Sciatic nerve (tissue), 2 donors: ENCODE measurements at regions not wholly inside any gene's neighbourhood (a gene's known extent, or its start where the extent isn't known, plus 50 kb on each side); places are given as distances from the start of the nearest gene placed in this dataset.

Source experiments
- ATAC-seq: fragments of 200-7000 bp; cut with Tn5 transposase; one replicate; pipeline ENCODE4 v1.9.1; 2020; ENCODE audit warnings: mild to moderate bottlenecking, moderate library complexity
- DNase-seq: peaks from one replicate; pipeline ENCODE4 v3.0.0-alpha.2; 2020; ENCODE audit warnings: low spot score
- intact Hi-C: fragments of 100-400 bp; cut with DNase I; formaldehyde crosslinking; loops from one replicate; pipeline ENCODE4 v1.14.2; 2022
- donor health status: DM: no; HTN: no; CAD: no.
- donor health status: DM: no; HTN: no; CAD: no.

- intact Hi-C loops: loop anchor here (5.0 kb wide), 1 partner anchor 327 kb away; no protein-coding TSS in a partner anchor
- DNase-seq: peak; percentile 93
- peak; percentile 88 for ATAC-seq
Observed at GRCh38 chr4:183840311-183840710, 64.8 kb upstream of the STOX2 start.

DNA sequence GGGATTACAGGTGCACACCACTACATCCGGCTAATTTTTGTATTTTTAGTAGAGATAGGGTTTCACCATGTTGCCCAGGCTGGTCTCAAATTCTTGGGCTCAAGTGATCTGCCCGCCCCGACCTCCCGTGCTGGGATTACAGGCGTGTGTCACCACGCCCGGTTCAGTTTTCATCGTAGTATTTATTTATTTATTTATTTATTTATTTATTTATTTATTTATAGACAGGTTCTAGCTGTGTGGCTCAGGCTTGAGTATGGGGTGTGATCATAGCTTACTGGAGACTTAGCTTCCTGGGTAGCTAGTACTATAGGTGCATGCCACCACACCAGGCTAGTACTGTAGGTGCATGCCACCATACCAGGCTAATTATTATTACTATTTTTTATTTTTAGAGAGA is 64.1 kb upstream of the STOX2 start:
- ATAC-seq: no peak
- intact Hi-C loops: loop anchor here (5.0 kb wide), 1 partner anchor 326 kb away; no protein-coding TSS in a partner anchor
- no peak for DNase-seq

DNA sequence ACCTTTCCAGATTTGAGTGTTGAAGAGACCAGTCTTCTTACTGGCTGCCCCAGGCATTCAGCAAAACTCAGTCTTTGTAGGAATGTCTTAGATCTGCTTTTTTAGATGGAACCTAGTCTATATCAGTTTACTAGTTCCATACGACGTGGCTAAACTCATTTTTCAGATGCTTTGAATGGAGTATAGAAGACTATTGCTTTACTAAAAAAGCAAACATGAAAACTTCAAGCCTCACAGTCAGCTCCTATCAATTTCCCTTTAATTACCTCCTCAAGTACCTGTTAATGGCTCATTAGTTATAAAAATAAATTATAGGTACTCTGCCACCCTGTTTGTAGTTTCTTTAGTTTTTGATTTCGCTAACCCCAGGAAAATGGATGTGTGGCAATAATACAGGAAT is 63.0 kb upstream of the STOX2 start:
- intact Hi-C loops: loop anchor here (5.0 kb wide), 1 partner anchor 325 kb away; no protein-coding TSS in a partner anchor
- no peak for DNase-seq
- no peak for ATAC-seq

GRCh38 chr4:183843248-183843671 is 61.8 kb upstream of the STOX2 start:
- DNase-seq (no peak), ATAC-seq (no peak)
- intact Hi-C loops: loop anchor here (5.0 kb wide), 1 partner anchor 324 kb away; no protein-coding TSS in a partner anchor

DNA sequence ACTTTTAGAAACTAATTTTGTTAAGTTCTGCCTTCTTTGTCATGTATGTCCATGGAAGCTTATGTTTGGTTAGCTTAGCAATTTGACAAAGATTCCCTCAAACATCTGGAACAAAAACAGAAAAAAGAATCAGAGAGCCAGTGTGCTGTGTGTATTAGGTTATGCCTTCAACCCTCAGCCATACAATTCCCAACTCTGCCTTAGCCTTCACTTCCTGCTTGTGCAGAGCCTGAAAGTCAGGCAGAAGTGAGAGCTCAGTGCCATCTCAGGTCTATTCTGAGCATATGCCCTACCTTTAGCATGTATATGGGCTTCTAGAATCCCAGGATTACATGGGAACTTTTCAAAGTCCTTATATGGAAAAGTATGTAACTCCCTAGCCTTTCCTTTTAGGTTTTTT is 58.2 kb upstream of the STOX2 start:
- intact Hi-C loops: no loop called here
- ATAC-seq (no peak), DNase-seq (no peak)

- intact Hi-C loops: no loop called here
- no peak for ATAC-seq
- no peak for DNase-seq
Observed at GRCh38 chr4:183848805-183849204, 56.3 kb upstream of the STOX2 start.

GRCh38 chr4:183852910-183853547 is 52.1 kb upstream of the STOX2 start:
- ATAC-seq (no peak), DNase-seq (no peak)
- intact Hi-C loops: no loop called here

DNA sequence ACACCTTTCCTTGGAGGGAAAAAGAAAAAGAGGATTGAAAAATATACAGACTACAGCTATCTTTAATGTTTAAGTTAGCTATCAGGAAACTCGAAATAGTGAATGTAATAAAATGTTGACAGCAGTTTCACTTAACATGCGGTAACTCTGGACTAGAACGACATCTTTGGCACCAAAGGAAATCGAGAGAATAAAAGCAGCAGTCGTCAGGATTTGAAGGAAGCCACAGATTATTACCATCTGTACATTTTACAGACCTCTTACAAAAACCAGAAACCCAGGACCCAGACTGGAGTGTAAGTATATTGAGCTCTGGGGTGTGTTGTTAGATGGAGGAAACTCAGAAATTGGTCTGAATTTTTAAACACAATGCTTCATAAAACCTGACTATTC is 51.6 kb upstream of the STOX2 start:
- ATAC-seq (no peak), DNase-seq (no peak)
- intact Hi-C loops: no loop called here
